H1 (cell line): ENCODE measurements at regions not wholly inside any gene's neighbourhood (a gene's known extent, or its start where the extent isn't known, plus 50 kb on each side); places are given as distances from the start of the nearest gene placed in this dataset.

Experiments used
- BRCA1 ChIP-seq: IDR thresholded peaks from 2 replicates; pipeline ENCODE4 v1.6.1; 2012; ENCODE audit warnings: low read depth, low read length, improper control_type of control experiment
- CBX5 ChIP-seq: fragments of 300-800, 300-1000 bp; sonication (generic); IDR thresholded peaks from 2 replicates; pipeline ENCODE4 v1.7.1; 2016; ENCODE audit warnings: antibody characterized with exemption, low read length, low read depth
- FOSL1 ChIP-seq: IDR thresholded peaks from 2 replicates; pipeline ENCODE4 v1.6.1; 2011; ENCODE audit warnings: mild to moderate bottlenecking, low read depth, low read length, moderate library complexity; ENCODE audit not compliant: insufficient read depth
- TF ChIP-seq, protein P1 (sequence below): fragments of 300-600 bp; sonication (generic); IDR thresholded peaks from 2 replicates; pipeline ENCODE4 v1.7.1; 2012; ENCODE audit warnings: low read length, moderate library complexity, mild to moderate bottlenecking, inconsistent platforms; ENCODE audit not compliant: insufficient replicate concordance
- TF ChIP-seq, protein P2 (sequence below): IDR thresholded peaks from 2 replicates; pipeline ENCODE4 v1.6.1; 2011; ENCODE audit warnings: low read depth, mild to moderate bottlenecking, low read length; ENCODE audit not compliant: insufficient read depth

DNA sequence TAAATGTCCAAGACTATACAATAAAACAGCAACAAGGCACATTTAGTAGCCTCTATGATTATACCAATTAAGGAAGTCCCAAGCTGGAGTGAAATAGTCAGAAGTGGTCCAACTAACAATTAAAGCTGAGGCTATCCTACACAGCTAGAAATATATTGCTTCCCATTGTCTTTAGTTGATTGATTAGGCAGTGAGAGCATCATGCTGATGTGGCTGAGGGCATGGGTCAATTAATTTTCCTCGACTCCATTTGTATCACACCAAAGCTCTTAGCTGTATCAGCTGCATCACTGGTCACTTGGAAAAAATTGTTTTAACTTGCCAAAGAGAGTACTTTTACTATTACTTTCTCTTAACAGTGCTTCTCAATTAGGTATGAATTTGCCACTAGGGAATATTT, 328.7 kb upstream of the NT5E start (continued):
- TF ChIP-seq, protein P1, sequence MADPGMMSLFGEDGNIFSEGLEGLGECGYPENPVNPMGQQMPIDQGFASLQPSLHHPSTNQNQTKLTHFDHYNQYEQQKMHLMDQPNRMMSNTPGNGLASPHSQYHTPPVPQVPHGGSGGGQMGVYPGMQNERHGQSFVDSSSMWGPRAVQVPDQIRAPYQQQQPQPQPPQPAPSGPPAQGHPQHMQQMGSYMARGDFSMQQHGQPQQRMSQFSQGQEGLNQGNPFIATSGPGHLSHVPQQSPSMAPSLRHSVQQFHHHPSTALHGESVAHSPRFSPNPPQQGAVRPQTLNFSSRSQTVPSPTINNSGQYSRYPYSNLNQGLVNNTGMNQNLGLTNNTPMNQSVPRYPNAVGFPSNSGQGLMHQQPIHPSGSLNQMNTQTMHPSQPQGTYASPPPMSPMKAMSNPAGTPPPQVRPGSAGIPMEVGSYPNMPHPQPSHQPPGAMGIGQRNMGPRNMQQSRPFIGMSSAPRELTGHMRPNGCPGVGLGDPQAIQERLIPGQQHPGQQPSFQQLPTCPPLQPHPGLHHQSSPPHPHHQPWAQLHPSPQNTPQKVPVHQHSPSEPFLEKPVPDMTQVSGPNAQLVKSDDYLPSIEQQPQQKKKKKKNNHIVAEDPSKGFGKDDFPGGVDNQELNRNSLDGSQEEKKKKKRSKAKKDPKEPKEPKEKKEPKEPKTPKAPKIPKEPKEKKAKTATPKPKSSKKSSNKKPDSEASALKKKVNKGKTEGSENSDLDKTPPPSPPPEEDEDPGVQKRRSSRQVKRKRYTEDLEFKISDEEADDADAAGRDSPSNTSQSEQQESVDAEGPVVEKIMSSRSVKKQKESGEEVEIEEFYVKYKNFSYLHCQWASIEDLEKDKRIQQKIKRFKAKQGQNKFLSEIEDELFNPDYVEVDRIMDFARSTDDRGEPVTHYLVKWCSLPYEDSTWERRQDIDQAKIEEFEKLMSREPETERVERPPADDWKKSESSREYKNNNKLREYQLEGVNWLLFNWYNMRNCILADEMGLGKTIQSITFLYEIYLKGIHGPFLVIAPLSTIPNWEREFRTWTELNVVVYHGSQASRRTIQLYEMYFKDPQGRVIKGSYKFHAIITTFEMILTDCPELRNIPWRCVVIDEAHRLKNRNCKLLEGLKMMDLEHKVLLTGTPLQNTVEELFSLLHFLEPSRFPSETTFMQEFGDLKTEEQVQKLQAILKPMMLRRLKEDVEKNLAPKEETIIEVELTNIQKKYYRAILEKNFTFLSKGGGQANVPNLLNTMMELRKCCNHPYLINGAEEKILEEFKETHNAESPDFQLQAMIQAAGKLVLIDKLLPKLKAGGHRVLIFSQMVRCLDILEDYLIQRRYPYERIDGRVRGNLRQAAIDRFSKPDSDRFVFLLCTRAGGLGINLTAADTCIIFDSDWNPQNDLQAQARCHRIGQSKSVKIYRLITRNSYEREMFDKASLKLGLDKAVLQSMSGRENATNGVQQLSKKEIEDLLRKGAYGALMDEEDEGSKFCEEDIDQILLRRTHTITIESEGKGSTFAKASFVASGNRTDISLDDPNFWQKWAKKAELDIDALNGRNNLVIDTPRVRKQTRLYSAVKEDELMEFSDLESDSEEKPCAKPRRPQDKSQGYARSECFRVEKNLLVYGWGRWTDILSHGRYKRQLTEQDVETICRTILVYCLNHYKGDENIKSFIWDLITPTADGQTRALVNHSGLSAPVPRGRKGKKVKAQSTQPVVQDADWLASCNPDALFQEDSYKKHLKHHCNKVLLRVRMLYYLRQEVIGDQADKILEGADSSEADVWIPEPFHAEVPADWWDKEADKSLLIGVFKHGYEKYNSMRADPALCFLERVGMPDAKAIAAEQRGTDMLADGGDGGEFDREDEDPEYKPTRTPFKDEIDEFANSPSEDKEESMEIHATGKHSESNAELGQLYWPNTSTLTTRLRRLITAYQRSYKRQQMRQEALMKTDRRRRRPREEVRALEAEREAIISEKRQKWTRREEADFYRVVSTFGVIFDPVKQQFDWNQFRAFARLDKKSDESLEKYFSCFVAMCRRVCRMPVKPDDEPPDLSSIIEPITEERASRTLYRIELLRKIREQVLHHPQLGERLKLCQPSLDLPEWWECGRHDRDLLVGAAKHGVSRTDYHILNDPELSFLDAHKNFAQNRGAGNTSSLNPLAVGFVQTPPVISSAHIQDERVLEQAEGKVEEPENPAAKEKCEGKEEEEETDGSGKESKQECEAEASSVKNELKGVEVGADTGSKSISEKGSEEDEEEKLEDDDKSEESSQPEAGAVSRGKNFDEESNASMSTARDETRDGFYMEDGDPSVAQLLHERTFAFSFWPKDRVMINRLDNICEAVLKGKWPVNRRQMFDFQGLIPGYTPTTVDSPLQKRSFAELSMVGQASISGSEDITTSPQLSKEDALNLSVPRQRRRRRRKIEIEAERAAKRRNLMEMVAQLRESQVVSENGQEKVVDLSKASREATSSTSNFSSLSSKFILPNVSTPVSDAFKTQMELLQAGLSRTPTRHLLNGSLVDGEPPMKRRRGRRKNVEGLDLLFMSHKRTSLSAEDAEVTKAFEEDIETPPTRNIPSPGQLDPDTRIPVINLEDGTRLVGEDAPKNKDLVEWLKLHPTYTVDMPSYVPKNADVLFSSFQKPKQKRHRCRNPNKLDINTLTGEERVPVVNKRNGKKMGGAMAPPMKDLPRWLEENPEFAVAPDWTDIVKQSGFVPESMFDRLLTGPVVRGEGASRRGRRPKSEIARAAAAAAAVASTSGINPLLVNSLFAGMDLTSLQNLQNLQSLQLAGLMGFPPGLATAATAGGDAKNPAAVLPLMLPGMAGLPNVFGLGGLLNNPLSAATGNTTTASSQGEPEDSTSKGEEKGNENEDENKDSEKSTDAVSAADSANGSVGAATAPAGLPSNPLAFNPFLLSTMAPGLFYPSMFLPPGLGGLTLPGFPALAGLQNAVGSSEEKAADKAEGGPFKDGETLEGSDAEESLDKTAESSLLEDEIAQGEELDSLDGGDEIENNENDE: no peak
- TF ChIP-seq FOSL1: no peak
- TF ChIP-seq BRCA1: no peak
- TF ChIP-seq, protein P2, sequence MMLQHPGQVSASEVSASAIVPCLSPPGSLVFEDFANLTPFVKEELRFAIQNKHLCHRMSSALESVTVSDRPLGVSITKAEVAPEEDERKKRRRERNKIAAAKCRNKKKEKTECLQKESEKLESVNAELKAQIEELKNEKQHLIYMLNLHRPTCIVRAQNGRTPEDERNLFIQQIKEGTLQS: no peak
- no peak for TF ChIP-seq CBX5
